Endothelial cell of umbilical vein (primary cell): ENCODE measurements at regions not wholly inside any gene's neighbourhood (a gene's known extent, or its start where the extent isn't known, plus 50 kb on each side); places are given as distances from the start of the nearest gene placed in this dataset.
"Not testable (repeated sequence)": the region's sequence is repeated elsewhere in the genome, so short reads cannot be mapped to it uniquely, and the experiment has no call there.

Experiments
- BruUV-seq: library from RNA; stranded (reverse); fragments of 400-500 nt; replicated peaks from 2 replicates; lab custom pipeline; 2021; lab: Mats Ljungman, UMichigan
- CTCF ChIA-PET: fragments of 300-600, 350-600 bp; sonication (Branson Sonifier 250); formaldehyde crosslinking; loops from one replicate; lab custom pipeline; 2021; ENCODE audit warnings: antibody characterized with exemption, inconsistent platforms; lab: Charles Lee
- POLR2A ChIA-PET: fragments of 300-600, 350-600 bp; sonication (Branson Sonifier 250); formaldehyde crosslinking; loops from one replicate; lab custom pipeline; 2021; ENCODE audit warnings: antibody characterized with exemption, inconsistent platforms; lab: Charles Lee
- DNase-seq: peaks from one replicate; pipeline ENCODE4 v3.0.0-alpha.2; 2011; ENCODE audit warnings: low read depth, low spot score
- FAIRE-seq: peaks from 2 replicates; lab custom pipeline; 2011; peaks lifted over from hg19 to GRCh38; lab: Jason Lieb, UNC
- H2AFZ ChIP-seq: 2 replicates; pipeline ENCODE4 v1.6.0; 2012; ENCODE audit warnings: low read depth, low read length, control low read depth, inconsistent platforms
- H3K27ac ChIP-seq: 2 replicates; pipeline ENCODE4 v1.5.1; 2011; ENCODE audit warnings: low read depth, mild to moderate bottlenecking, control low read depth, low read length, moderate library complexity; ENCODE audit not compliant: insufficient read depth
- H3K27me3 ChIP-seq, 2 experiments: 2 replicates each; pipeline versions ENCODE4 v1.6.0 to v1.6.1; 2011; ENCODE audit warnings: low read length in 2 of 2, mixed read lengths in 1 of 2; ENCODE audit not compliant: control insufficient read depth in 2 of 2, insufficient read depth in 2 of 2
- H3K36me3 ChIP-seq, 2 experiments: 2 replicates in 1 of 2; 3 replicates in 1 of 2; pipeline ENCODE4 v1.5.1; 2011; ENCODE audit warnings: low read length in 2 of 2, mild to moderate bottlenecking in 1 of 2, moderate library complexity in 1 of 2; ENCODE audit not compliant: control insufficient read depth in 2 of 2, insufficient read depth in 2 of 2; ENCODE audit errors: extremely low read depth in 1 of 2
- H3K4me1 ChIP-seq: 3 replicates; pipeline ENCODE4 v1.5.1; 2011; ENCODE audit warnings: mild to moderate bottlenecking, low read length; ENCODE audit not compliant: control insufficient read depth, insufficient read depth; ENCODE audit errors: extremely low read depth
- H3K4me2 ChIP-seq: 2 replicates; pipeline ENCODE4 v1.6.1; 2011; ENCODE audit warnings: low read length, control low read depth, mixed read lengths; ENCODE audit not compliant: insufficient read depth
- H3K4me3 ChIP-seq, 3 experiments: fragments of 200-600 bp in 1 of 3; sonication (generic), shearing (Covaris generic) in 1 of 3; replicated peaks in 1 of 3; 2 replicates each; pipeline ENCODE4 v1.5.1; 2011 to 2016; ENCODE audit warnings: control low read depth in 3 of 3, low read length in 3 of 3, mild to moderate bottlenecking in 2 of 3, inconsistent platforms in 1 of 3, low read depth in 1 of 3, moderate library complexity in 1 of 3; ENCODE audit not compliant: insufficient read depth in 1 of 3
- H3K79me2 ChIP-seq: 2 replicates; pipeline ENCODE4 v1.6.0; 2012; ENCODE audit warnings: low read length, inconsistent platforms; ENCODE audit not compliant: control insufficient read depth, insufficient read depth
- H3K9ac ChIP-seq: replicated peaks from 2 replicates; pipeline ENCODE3; 2011; ENCODE audit warnings: low read length, control low read depth; ENCODE audit not compliant: insufficient read depth; ENCODE audit errors: extremely low read depth
- H3K9me1 ChIP-seq: replicated peaks from 3 replicates; pipeline ENCODE4 v1.6.0; 2011; ENCODE audit warnings: mild to moderate bottlenecking, low read length; ENCODE audit not compliant: control insufficient read depth, insufficient read depth; ENCODE audit errors: extremely low read depth
- H3K9me3 ChIP-seq: replicated peaks from 2 replicates; pipeline ENCODE4 v1.5.1; 2012; ENCODE audit warnings: low read length, inconsistent platforms; ENCODE audit not compliant: control insufficient read depth, insufficient read depth
- H4K20me1 ChIP-seq: replicated peaks from 2 replicates; pipeline ENCODE3; 2011; ENCODE audit warnings: mild to moderate bottlenecking, low read length; ENCODE audit not compliant: control insufficient read depth, insufficient read depth; ENCODE audit errors: extremely low read depth
- CTCF ChIP-seq, 2 donors: IDR thresholded peaks; 1 replicate in 1 of 2; 2 replicates in 1 of 2; pipeline ENCODE4 v1.5.1; 2011; ENCODE audit warnings: low read length in 2 of 2, mild to moderate bottlenecking in 2 of 2, moderate library complexity in 2 of 2, control low read depth in 1 of 2, inconsistent platforms in 1 of 2, low read depth in 1 of 2; ENCODE audit not compliant: insufficient read depth in 1 of 2; ENCODE audit errors: extremely low read depth in 1 of 2
- EZH2 ChIP-seq: IDR thresholded peaks from 2 replicates; pipeline ENCODE4 v1.6.1; 2012; ENCODE audit warnings: borderline replicate concordance, low read depth, mild to moderate bottlenecking, moderate library complexity, low read length, inconsistent platforms; ENCODE audit not compliant: severe bottlenecking
- FOS ChIP-seq: IDR thresholded peaks from 2 replicates; pipeline ENCODE4 v1.6.1; 2011; ENCODE audit warnings: mild to moderate bottlenecking, low read length, moderate library complexity, borderline replicate concordance; ENCODE audit not compliant: insufficient read depth
- GATA2 ChIP-seq: IDR thresholded peaks from 2 replicates; pipeline ENCODE4 v1.7.0; 2011; ENCODE audit warnings: low read depth, mild to moderate bottlenecking, moderate library complexity, mixed read lengths, low read length; ENCODE audit not compliant: insufficient read length, insufficient read depth
- JUN ChIP-seq: IDR thresholded peaks from 2 replicates; pipeline ENCODE4 v1.6.1; 2011; ENCODE audit warnings: borderline replicate concordance, low read depth; ENCODE audit not compliant: insufficient read length, insufficient read depth
- MAX ChIP-seq: IDR thresholded peaks from 2 replicates; pipeline ENCODE4 v1.6.1; 2011; ENCODE audit not compliant: insufficient read depth, insufficient read length
- MYC ChIP-seq: IDR thresholded peaks from one replicate; pipeline ENCODE4 v1.6.1; 2011; ENCODE audit warnings: mild to moderate bottlenecking, low read depth, low read length
- POLR2A ChIP-seq: IDR thresholded peaks from 2 replicates; pipeline ENCODE4 v1.6.1; 2012; ENCODE audit warnings: low read depth, mild to moderate bottlenecking, control low read depth, low read length
- POLR2AphosphoS5 ChIP-seq: IDR thresholded peaks from 2 replicates; pipeline ENCODE4 v1.6.1; 2012; ENCODE audit warnings: low read depth, mild to moderate bottlenecking, control low read depth, low read length, moderate library complexity; ENCODE audit not compliant: insufficient read depth
- dilution Hi-C: fragments of 300-500 bp; cut with MboI; formaldehyde crosslinking; loops from one replicate; pipeline ENCODE4 v1.15.0; 2019; ENCODE audit warnings: low sequenced_read_pairs; ENCODE audit not compliant: extremely low pct_ligation_motif_present
- intact Hi-C: fragments of 100-400 bp; cut with micrococcal nuclease; formaldehyde crosslinking; loops from one replicate; pipeline ENCODE4 v1.10.0; 2022

GRCh38 chr4:154152546-154152945 lies 339.1 kb downstream of the DCHS2 start:
- H2AFZ ChIP-seq, result no peak overlapping the region
- dilution Hi-C loops (no loop called here), intact Hi-C loops (no loop called here)
- no peak overlapping the region for H3K4me3 ChIP-seq
- TF ChIP-seq GATA2 (no peak), EZH2 (no peak), FOS (no peak), MYC (no peak), POLR2A (no peak), JUN (no peak), POLR2AphosphoS5 (no peak), CTCF (IDR thresholded peaks at IDR 0.05; ENCODE audit: extremely low read depth in 1 of 2, insufficient read depth in 1 of 2, low read depth in 1 of 2, low read length in 2 of 2) (no peak), MAX (no peak)
- H3K9ac ChIP-seq, result no peak overlapping the region
- no peaks in the 10 kb centered on the region for H4K20me1 ChIP-seq
- BruUV-seq, result no TSS peak
- H3K4me2 ChIP-seq, result no peak overlapping the region
- CTCF ChIA-PET, result no interaction called here
- POLR2A ChIA-PET, result no interaction called here
- H3K4me1 ChIP-seq, result no peaks in the 10 kb centered on the region
- H3K79me2 ChIP-seq, result no peaks in the 10 kb centered on the region
- no peaks in the 10 kb centered on the region for H3K27me3 ChIP-seq
- no peaks in the 10 kb centered on the region for H3K9me1 ChIP-seq
- no peak overlapping the region for H3K27ac ChIP-seq
- DNase-seq (no peak), FAIRE-seq (no peak)
- H3K9me3 ChIP-seq, result peaks cover 2% of the 10 kb centered on the region
- no peaks in the 10 kb centered on the region for H3K36me3 ChIP-seq

GRCh38 chr4:154149236-154149635 lies 342.4 kb downstream of the DCHS2 start:
- H2AFZ ChIP-seq, H3K9me1 ChIP-seq, intact Hi-C loops, CTCF ChIA-PET, H3K27ac ChIP-seq, H3K4me3 ChIP-seq, H3K9me3 ChIP-seq, BruUV-seq, H3K79me2 ChIP-seq, POLR2A ChIA-PET, FAIRE-seq, H3K36me3 ChIP-seq, H3K4me1 ChIP-seq, H4K20me1 ChIP-seq, H3K27me3 ChIP-seq, H3K9ac ChIP-seq, DNase-seq, dilution Hi-C loops, H3K4me2 ChIP-seq: not testable (repeated sequence)
